GM10248 (cell line): ENCODE measurements at regions not wholly inside any gene's neighbourhood (a gene's known extent, or its start where the extent isn't known, plus 50 kb on each side); places are given as distances from the start of the nearest gene placed in this dataset.

Source experiments
- CTCF ChIA-PET: fragments of 300-600 bp; sonication (Branson Sonifier 250); formaldehyde crosslinking; extraction: SDS; loops from one replicate; lab custom pipeline; 2021; ENCODE audit warnings: antibody characterized with exemption; lab: Yijun Ruan, JAX
- POLR2A ChIA-PET: fragments of 350-650 bp; sonication (Branson Sonifier 250); formaldehyde crosslinking; extraction: SDS; loops from one replicate; lab custom pipeline; 2020; ENCODE audit warnings: antibody characterized with exemption; lab: Yijun Ruan, JAX
- DNase-seq: peaks from one replicate; pipeline ENCODE4 v3.0.0; 2012; ENCODE audit errors: extremely low spot score
- TF ChIP-seq, protein P1 (sequence below): IDR thresholded peaks from 2 replicates; pipeline ENCODE4 v1.5.1; 2012; ENCODE audit warnings: mild to moderate bottlenecking, low read depth; ENCODE audit errors: extremely low read depth, missing control alignments, control extremely low read depth

- ChIA-PET CTCF (interaction anchor here (1.5 to 2.0 kb wide), 2 partner anchors 8 to 42 kb away, joined by 4 to 6 read pairs; no protein-coding TSS in a partner anchor), POLR2A (no interaction called here)
- no peak for DNase-seq
- TF ChIP-seq, protein P1, sequence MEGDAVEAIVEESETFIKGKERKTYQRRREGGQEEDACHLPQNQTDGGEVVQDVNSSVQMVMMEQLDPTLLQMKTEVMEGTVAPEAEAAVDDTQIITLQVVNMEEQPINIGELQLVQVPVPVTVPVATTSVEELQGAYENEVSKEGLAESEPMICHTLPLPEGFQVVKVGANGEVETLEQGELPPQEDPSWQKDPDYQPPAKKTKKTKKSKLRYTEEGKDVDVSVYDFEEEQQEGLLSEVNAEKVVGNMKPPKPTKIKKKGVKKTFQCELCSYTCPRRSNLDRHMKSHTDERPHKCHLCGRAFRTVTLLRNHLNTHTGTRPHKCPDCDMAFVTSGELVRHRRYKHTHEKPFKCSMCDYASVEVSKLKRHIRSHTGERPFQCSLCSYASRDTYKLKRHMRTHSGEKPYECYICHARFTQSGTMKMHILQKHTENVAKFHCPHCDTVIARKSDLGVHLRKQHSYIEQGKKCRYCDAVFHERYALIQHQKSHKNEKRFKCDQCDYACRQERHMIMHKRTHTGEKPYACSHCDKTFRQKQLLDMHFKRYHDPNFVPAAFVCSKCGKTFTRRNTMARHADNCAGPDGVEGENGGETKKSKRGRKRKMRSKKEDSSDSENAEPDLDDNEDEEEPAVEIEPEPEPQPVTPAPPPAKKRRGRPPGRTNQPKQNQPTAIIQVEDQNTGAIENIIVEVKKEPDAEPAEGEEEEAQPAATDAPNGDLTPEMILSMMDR, result no peak
Observed at GRCh38 chr2:75424936-75425619, 135.7 kb downstream of the EVA1A start.

GRCh38 chr2:75421986-75422385, 138.8 kb downstream of the EVA1A start:
- POLR2A ChIA-PET, result no interaction called here
- CTCF ChIA-PET, result interaction anchor here (1.0 to 2.4 kb wide), 6 partner anchors 14 to 503 kb away, joined by 3 to 8 read pairs (median 4); no protein-coding TSS in a partner anchor
- TF ChIP-seq, protein P1, result no peak
- no peak for DNase-seq

DNA sequence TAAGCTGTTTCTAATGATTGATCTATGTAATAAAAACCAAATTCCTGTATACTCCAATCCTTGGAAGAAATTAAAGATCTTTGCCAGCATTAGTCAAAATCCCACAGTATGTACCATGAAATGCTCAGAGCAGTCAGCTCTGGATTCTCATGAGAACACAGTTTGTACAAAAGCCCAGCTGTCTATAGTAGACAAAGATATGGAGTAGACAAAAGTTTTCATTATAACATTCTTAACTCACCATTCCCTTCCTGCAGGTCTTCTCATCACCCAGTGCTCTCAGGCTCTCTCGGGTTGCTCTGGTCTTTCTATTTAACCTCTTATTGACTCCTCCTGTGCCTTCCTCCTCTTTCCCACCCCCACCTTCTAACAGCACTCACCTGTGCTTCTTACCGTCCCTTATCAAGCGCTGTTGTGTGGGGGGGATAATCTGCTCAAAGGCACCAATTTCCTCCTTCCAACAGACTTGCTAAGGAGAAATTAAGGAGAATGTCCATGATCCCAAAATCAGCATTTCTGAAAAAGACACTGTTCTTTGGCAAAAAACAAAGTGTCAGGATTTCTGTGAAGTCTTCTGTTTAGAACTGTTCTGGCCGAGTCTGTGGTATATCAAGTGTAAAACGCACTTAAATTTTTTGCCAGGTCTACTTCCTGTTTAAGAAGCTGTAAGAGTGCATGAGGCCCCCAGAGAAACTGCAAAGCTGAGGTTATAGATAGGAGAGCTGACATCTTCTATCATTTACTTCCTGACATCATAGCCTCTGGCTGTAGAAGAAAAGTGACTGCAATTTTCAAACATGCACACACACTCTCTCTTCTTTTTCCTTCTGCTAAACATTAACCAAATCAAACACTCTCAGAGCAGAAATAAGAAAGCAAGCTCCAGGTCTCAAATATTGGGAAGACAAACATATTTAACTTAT, 144.1 kb downstream of the EVA1A start:
- DNase-seq, result peak; percentile 21
- POLR2A ChIA-PET, result interaction anchor here (0.5 kb wide), 1 partner anchor 11 kb away, joined by 3 read pairs; no protein-coding TSS in a partner anchor
- TF ChIP-seq, protein P1, result no peak
- CTCF ChIA-PET, result interaction anchor here (0.8 to 3.3 kb wide), 9 partner anchors 10 to 217 kb away, joined by 3 to 18 read pairs (median 5); partner anchors contain the start of gene TACR1

DNA sequence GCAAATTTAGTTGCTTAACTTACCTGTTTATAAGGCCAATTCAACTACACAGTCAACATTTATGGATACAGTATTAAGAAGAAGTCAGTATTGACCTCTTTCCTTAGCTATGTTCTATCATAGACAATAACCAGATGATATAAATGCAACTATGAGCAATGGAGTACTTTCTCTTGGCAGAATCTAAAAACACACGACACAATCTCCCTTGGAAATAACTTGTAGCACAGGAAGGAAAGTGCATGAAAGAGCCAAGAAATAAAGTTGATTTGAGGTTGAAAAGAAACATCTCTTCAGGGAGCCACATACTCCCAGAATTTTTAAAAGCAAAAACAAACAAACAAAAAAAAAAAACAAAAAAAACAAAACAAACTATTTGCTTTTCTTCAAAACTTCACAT, 145.0 kb downstream of the EVA1A start:
- DNase-seq, result no peak
- TF ChIP-seq, protein P1, result no peak
- CTCF ChIA-PET, result interaction anchor here (1.0 to 3.3 kb wide), 9 partner anchors 9 to 50 kb away, joined by 3 to 18 read pairs (median 5); no protein-coding TSS in a partner anchor
- POLR2A ChIA-PET, result no interaction called here

DNA sequence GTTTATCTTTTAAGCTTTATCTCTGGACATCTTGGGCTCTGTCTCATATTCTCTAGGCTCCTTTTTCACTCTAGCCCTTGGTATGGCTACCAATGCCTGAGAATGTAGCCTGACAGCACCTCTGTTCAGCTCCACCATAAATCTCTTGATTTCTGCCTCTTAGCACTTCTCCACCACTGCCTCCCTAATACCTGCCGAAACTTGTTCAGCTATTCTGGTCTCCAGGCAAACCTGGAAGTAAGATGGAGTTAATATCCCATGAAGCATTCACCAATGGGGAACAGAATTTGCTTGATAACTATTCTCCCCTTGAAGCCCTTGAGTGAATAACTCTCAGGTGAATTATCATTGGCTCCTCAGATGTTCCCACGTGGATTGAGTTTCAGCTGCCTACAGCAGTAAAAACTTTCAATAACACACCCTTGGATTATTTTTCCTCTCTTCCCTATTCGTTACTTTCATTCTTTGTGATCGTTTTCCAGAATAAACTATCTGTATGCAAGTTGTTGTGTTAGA, 145.6 kb downstream of the EVA1A start:
- TF ChIP-seq, protein P1, result no peak
- DNase-seq, result no peak
- POLR2A ChIA-PET, result no interaction called here
- CTCF ChIA-PET, result interaction anchor here (1.0 to 3.3 kb wide), 9 partner anchors 9 to 339 kb away, joined by 3 to 18 read pairs (median 4); no protein-coding TSS in a partner anchor

- CTCF ChIA-PET, result interaction anchor here (1.6 kb wide), 1 partner anchor 358 kb away, joined by 4 read pairs; no protein-coding TSS in a partner anchor
- POLR2A ChIA-PET, result no interaction called here
- DNase-seq, result no peak
- TF ChIP-seq, protein P1, result no peak
Observed at GRCh38 chr2:75411574-75411973, 149.2 kb downstream of the EVA1A start.
